ENCODE measurements at regions not wholly inside any gene's neighbourhood (a gene's known extent, or its start where the extent isn't known, plus 50 kb on each side); places are given as distances from the start of the nearest gene placed in this dataset.

GRCh38 chr13:87255394-87255793 lies 415.8 kb upstream of the SLITRK5 start:
- TF ChIP-seq CTCF (conservative IDR thresholded peaks at IDR 0.05; ENCODE audit: low read length): no peak
- TF ChIP-seq EZH2phosphoT487 (IDR thresholded peaks at IDR 0.05; ENCODE audit: borderline replicate concordance, low read depth, low read length): no peak
